Heart left ventricle (tissue), 13 donors: ENCODE measurements at regions not wholly inside any gene's neighbourhood (a gene's known extent, or its start where the extent isn't known, plus 50 kb on each side); places are given as distances from the start of the nearest gene placed in this dataset.

Experiments used
- POLR2A ChIP-seq, 2 donors: fragments of 450-650 bp; IDR thresholded peaks; one replicate each; pipeline ENCODE4 v1.6.1; 2017; ENCODE audit warnings: antibody characterized with exemption in 2 of 2, mild to moderate bottlenecking in 2 of 2, moderate library complexity in 2 of 2
- TF ChIP-seq, protein P1 (sequence below), 12 donors: fragments of 200-600 bp; sonication (generic) in 4 of 12; IDR thresholded peaks; one replicate each; pipeline versions ENCODE4 v1.5.0 to v1.8.0; 2018 to 2022; ENCODE audit warnings: antibody characterized with exemption in 12 of 12, mild to moderate bottlenecking in 5 of 12
- donor health status: ischemic (EF 13 %, LVEDD 7.1; RV severe dilation, severe dysfunction).
- donor health status: DM: no; HTN: yes; CAD: no.
- donor health status: DM: no; HTN: no; CAD: no.
- donor health status: ischemic (EF 25% LVEDD 6.9; RV normal size, moderate dysfunction).
- donor health status: ischemic (EF 25% LVEDD 5.7; RV mildly dilated, moderate dysfunction).
- donor health status: ischemic (EF 35%, LVEDD 5.7; RV mildly dilated, moderate dysfunction).
- donor health status: nonischemic (EF 11% LVEDD 7.7; RV severe dilation, severe dysfunction).
- donor health status: DM: yes; HTN: yes; CAD: no.
- donor health status: PGD.
- donor health status: ischemic (EF 29% LVEDD 5.4; RV normal size, mild dysfunction).
- donor health status: nonischemic (EF 23%, LVEDD 6.1; RV moderate dilation, normal function).

- TF ChIP-seq POLR2A (IDR thresholded peaks at IDR 0.05) = no peak
- TF ChIP-seq, protein P1, sequence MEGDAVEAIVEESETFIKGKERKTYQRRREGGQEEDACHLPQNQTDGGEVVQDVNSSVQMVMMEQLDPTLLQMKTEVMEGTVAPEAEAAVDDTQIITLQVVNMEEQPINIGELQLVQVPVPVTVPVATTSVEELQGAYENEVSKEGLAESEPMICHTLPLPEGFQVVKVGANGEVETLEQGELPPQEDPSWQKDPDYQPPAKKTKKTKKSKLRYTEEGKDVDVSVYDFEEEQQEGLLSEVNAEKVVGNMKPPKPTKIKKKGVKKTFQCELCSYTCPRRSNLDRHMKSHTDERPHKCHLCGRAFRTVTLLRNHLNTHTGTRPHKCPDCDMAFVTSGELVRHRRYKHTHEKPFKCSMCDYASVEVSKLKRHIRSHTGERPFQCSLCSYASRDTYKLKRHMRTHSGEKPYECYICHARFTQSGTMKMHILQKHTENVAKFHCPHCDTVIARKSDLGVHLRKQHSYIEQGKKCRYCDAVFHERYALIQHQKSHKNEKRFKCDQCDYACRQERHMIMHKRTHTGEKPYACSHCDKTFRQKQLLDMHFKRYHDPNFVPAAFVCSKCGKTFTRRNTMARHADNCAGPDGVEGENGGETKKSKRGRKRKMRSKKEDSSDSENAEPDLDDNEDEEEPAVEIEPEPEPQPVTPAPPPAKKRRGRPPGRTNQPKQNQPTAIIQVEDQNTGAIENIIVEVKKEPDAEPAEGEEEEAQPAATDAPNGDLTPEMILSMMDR (IDR thresholded peaks at IDR 0.05) = no peak
Observed at GRCh38 chr5:52523701-52524100, 264.0 kb upstream of the ITGA1 start.
